Amniotic epithelial cell (primary cell): ENCODE measurements at regions not wholly inside any gene's neighbourhood (a gene's known extent, or its start where the extent isn't known, plus 50 kb on each side); places are given as distances from the start of the nearest gene placed in this dataset.
A peak's percentile ranks its signal among the peaks of the same experiment; 100 is the strongest.
"Not testable (repeated sequence)": the region's sequence is repeated elsewhere in the genome, so short reads cannot be mapped to it uniquely, and the experiment has no call there.

Source experiments
- DNase-seq: peaks from one replicate; pipeline ENCODE4 v3.0.0-alpha.2; 2010; ENCODE audit warnings: low read depth

GRCh38 chr2:187610450-187610849, 56.2 kb upstream of the TFPI start:
- DNase-seq: not testable (repeated sequence)

GRCh38 chr2:187612857-187613256, 58.6 kb upstream of the TFPI start:
- no peak for DNase-seq

GRCh38 chr2:187614756-187615155, 60.5 kb upstream of the TFPI start:
- DNase-seq: peak; percentile 69

- DNase-seq: peak; percentile 37
These were observed 61.1 kb upstream of the TFPI start for GRCh38 chr2:187615364-187615763.

- DNase-seq: no peak
These were observed 61.7 kb upstream of the TFPI start for GRCh38 chr2:187615902-187616301.

- DNase-seq: no peak
These were observed 62.9 kb upstream of the TFPI start for GRCh38 chr2:187617120-187617519.

GRCh38 chr2:187617905-187618304, 63.7 kb upstream of the TFPI start:
- peak; percentile 17 for DNase-seq

GRCh38 chr2:187618813-187619212, 64.6 kb upstream of the TFPI start:
- peak; percentile 61 for DNase-seq

GRCh38 chr2:187627153-187627552, 72.9 kb upstream of the TFPI start:
- DNase-seq: no peak

GRCh38 chr2:187636731-187637391, 82.6 kb upstream of the TFPI start:
- not testable (repeated sequence) for DNase-seq

- DNase-seq: not testable (repeated sequence)
These were observed 83.1 kb upstream of the TFPI start for GRCh38 chr2:187637392-187637740.

- not testable (repeated sequence) for DNase-seq
These were observed 83.5 kb upstream of the TFPI start for GRCh38 chr2:187637771-187638170.

GRCh38 chr2:187638840-187639239, 84.6 kb upstream of the TFPI start:
- DNase-seq: no peak

- DNase-seq: peak; percentile 47
These were observed 86.8 kb upstream of the TFPI start for GRCh38 chr2:187640926-187641510.

GRCh38 chr2:187642498-187642897, 88.3 kb upstream of the TFPI start:
- DNase-seq: no peak

GRCh38 chr2:187644486-187644885, 90.3 kb upstream of the TFPI start:
- no peak for DNase-seq

- DNase-seq: no peak
These were observed 90.7 kb upstream of the TFPI start for GRCh38 chr2:187644981-187645380.

GRCh38 chr2:187646556-187646955, 92.3 kb upstream of the TFPI start:
- no peak for DNase-seq

GRCh38 chr2:187654535-187654934, 100.3 kb upstream of the TFPI start:
- DNase-seq: no peak

GRCh38 chr2:187655001-187655400, 100.8 kb upstream of the TFPI start:
- DNase-seq: no peak

- DNase-seq: no peak
These were observed 101.9 kb upstream of the TFPI start for GRCh38 chr2:187656123-187656522.

GRCh38 chr2:187658952-187659525, 104.8 kb upstream of the TFPI start:
- peak; percentile 53 for DNase-seq

GRCh38 chr2:187676050-187676449, 121.8 kb upstream of the TFPI start:
- not testable (repeated sequence) for DNase-seq

- no peak for DNase-seq
These were observed 125.2 kb upstream of the TFPI start for GRCh38 chr2:187679454-187679853.
